Panc1 (cell line): ENCODE measurements at regions not wholly inside any gene's neighbourhood (a gene's known extent, or its start where the extent isn't known, plus 50 kb on each side); places are given as distances from the start of the nearest gene placed in this dataset.

Experiments used
- ATAC-seq: fragments of 200-7000 bp; cut with Tn5 transposase; 2 replicates; pipeline ENCODE4 v1.9.1; 2020; ENCODE audit warnings: mild to moderate bottlenecking, moderate library complexity
- BruUV-seq: library from RNA; stranded (reverse); fragments of 400-500 nt; replicated peaks from 2 replicates; lab custom pipeline; 2021; lab: Mats Ljungman, UMichigan
- CTCF ChIA-PET: fragments of 300-600 bp; sonication (Branson Sonifier 250); formaldehyde crosslinking; loops from one replicate; lab custom pipeline; 2022; ENCODE audit warnings: antibody characterized with exemption; lab: Charles Lee
- POLR2A ChIA-PET: fragments of 300-600 bp; sonication (Branson Sonifier 250); formaldehyde crosslinking; loops from one replicate; lab custom pipeline; 2022; ENCODE audit warnings: antibody characterized with exemption; lab: Charles Lee
- DNase-seq: peaks from one replicate; pipeline ENCODE4 v3.0.0-alpha.2; 2010; ENCODE audit warnings: low read depth, low spot score
- H3K27ac ChIP-seq: 2 replicates; pipeline ENCODE4 v1.5.1; 2011; ENCODE audit warnings: mild to moderate bottlenecking, low read length, inconsistent platforms
- H3K27me3 ChIP-seq: fragments of 200-500 bp; sonication (Bioruptor generic); 2 replicates; pipeline ENCODE4 v1.6.0; 2014; ENCODE audit warnings: low read length, inconsistent platforms; ENCODE audit not compliant: control insufficient read depth, insufficient read depth
- H3K36me3 ChIP-seq: fragments of 200-500 bp; sonication (Bioruptor generic); 2 replicates; pipeline ENCODE4 v1.5.1; 2014; ENCODE audit warnings: inconsistent platforms, mild to moderate bottlenecking, low read length, moderate library complexity; ENCODE audit not compliant: control insufficient read depth, insufficient read depth
- H3K4me1 ChIP-seq: 2 replicates; pipeline ENCODE4 v1.5.1; 2011; ENCODE audit warnings: inconsistent platforms, mild to moderate bottlenecking, low read length, moderate library complexity; ENCODE audit not compliant: control insufficient read depth, insufficient read depth
- H3K4me3 ChIP-seq, 2 experiments: 2 replicates each; pipeline ENCODE4 v1.5.1; 2011 to 2012; ENCODE audit warnings: low read depth in 2 of 2, low read length in 2 of 2, mild to moderate bottlenecking in 2 of 2, inconsistent platforms in 1 of 2, moderate library complexity in 1 of 2
- H3K9me3 ChIP-seq: fragments of 200-500 bp; sonication (Bioruptor generic); 2 replicates; pipeline ENCODE4 v1.5.1; 2014; ENCODE audit warnings: low read depth, mild to moderate bottlenecking, inconsistent platforms, low read length, moderate library complexity; ENCODE audit not compliant: control insufficient read depth, insufficient read depth
- POLR2AphosphoS5 ChIP-seq: IDR thresholded peaks from 2 replicates; pipeline ENCODE4 v1.6.1; 2012; ENCODE audit warnings: mild to moderate bottlenecking, low read depth, low read length, moderate library complexity
- SIN3A ChIP-seq: IDR thresholded peaks from 2 replicates; pipeline ENCODE4 v1.6.1; 2012; ENCODE audit warnings: low read depth, mild to moderate bottlenecking, low read length, moderate library complexity, borderline replicate concordance; ENCODE audit not compliant: insufficient read depth
- TCF7L2 ChIP-seq: IDR thresholded peaks from 2 replicates; pipeline ENCODE4 v1.6.1; 2011; ENCODE audit warnings: mild to moderate bottlenecking, low read depth, low read length, inconsistent platforms
- in situ Hi-C: cut with HindIII; loops from 2 replicates; pipeline ENCODE4 v1.10.0; 2016; ENCODE audit warnings: low sequenced_read_pairs, low pct_unique_long_range_greater_than_20kb
- intact Hi-C: fragments of 100-400 bp; cut with micrococcal nuclease; formaldehyde crosslinking; loops from one replicate; pipeline ENCODE4 v1.10.0; 2022; ENCODE audit not compliant: unreplicated experiment
- TF ChIP-seq, protein P1 (sequence below), 2 experiments: IDR thresholded peaks; 2 replicates each; pipeline ENCODE4 v1.6.1; 2011 to 2012; ENCODE audit warnings: low read depth in 2 of 2, control low read depth in 1 of 2, low read length in 1 of 2, mild to moderate bottlenecking in 1 of 2, moderate library complexity in 1 of 2; ENCODE audit not compliant: insufficient read depth in 1 of 2
- TF ChIP-seq, protein P2 (sequence below): fragments of 450-650 bp; IDR thresholded peaks from 2 replicates; pipeline ENCODE4 v1.5.1; 2017; ENCODE audit warnings: mild to moderate bottlenecking

DNA sequence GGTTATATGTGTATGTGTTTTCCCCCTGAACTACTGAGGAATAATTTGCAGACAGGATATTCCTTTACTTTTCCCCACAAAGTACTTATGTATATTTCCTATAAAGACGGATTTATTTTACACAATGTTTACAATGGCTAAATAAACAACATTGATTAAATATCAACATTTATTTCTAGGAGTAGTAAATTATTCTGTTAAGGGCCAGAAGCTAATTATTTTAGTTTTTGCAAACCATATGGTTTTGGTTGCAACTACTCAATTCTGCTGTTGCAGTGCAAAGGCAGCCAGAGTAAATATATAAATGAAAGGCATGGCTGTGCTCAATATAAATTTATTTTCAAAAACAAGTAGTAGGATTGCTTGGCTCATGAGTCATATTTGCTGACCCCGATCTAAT, 907.1 kb upstream of the MBL2 start:
- TF ChIP-seq, protein P1, sequence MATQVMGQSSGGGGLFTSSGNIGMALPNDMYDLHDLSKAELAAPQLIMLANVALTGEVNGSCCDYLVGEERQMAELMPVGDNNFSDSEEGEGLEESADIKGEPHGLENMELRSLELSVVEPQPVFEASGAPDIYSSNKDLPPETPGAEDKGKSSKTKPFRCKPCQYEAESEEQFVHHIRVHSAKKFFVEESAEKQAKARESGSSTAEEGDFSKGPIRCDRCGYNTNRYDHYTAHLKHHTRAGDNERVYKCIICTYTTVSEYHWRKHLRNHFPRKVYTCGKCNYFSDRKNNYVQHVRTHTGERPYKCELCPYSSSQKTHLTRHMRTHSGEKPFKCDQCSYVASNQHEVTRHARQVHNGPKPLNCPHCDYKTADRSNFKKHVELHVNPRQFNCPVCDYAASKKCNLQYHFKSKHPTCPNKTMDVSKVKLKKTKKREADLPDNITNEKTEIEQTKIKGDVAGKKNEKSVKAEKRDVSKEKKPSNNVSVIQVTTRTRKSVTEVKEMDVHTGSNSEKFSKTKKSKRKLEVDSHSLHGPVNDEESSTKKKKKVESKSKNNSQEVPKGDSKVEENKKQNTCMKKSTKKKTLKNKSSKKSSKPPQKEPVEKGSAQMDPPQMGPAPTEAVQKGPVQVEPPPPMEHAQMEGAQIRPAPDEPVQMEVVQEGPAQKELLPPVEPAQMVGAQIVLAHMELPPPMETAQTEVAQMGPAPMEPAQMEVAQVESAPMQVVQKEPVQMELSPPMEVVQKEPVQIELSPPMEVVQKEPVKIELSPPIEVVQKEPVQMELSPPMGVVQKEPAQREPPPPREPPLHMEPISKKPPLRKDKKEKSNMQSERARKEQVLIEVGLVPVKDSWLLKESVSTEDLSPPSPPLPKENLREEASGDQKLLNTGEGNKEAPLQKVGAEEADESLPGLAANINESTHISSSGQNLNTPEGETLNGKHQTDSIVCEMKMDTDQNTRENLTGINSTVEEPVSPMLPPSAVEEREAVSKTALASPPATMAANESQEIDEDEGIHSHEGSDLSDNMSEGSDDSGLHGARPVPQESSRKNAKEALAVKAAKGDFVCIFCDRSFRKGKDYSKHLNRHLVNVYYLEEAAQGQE (IDR thresholded peaks at IDR 0.05; ENCODE audit: insufficient read depth in 1 of 2, low read depth in 2 of 2, low read length in 1 of 2) = no peak
- TF ChIP-seq SIN3A (no peak), POLR2AphosphoS5 (no peak), TCF7L2 (no peak)
- TF ChIP-seq, protein P2, sequence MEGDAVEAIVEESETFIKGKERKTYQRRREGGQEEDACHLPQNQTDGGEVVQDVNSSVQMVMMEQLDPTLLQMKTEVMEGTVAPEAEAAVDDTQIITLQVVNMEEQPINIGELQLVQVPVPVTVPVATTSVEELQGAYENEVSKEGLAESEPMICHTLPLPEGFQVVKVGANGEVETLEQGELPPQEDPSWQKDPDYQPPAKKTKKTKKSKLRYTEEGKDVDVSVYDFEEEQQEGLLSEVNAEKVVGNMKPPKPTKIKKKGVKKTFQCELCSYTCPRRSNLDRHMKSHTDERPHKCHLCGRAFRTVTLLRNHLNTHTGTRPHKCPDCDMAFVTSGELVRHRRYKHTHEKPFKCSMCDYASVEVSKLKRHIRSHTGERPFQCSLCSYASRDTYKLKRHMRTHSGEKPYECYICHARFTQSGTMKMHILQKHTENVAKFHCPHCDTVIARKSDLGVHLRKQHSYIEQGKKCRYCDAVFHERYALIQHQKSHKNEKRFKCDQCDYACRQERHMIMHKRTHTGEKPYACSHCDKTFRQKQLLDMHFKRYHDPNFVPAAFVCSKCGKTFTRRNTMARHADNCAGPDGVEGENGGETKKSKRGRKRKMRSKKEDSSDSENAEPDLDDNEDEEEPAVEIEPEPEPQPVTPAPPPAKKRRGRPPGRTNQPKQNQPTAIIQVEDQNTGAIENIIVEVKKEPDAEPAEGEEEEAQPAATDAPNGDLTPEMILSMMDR = no peak
- intact Hi-C loops (no loop called here), in situ Hi-C loops (no loop called here)
- H3K4me1 ChIP-seq = no peaks in the 10 kb centered on the region
- DNase-seq = no peak
- no peaks in the 10 kb centered on the region for H3K27me3 ChIP-seq
- no peak for ATAC-seq
- BruUV-seq = no TSS peak
- no peak overlapping the region for H3K27ac ChIP-seq
- no peaks in the 10 kb centered on the region for H3K36me3 ChIP-seq
- no peak overlapping the region for H3K4me3 ChIP-seq
- CTCF ChIA-PET = no interaction called here
- H3K9me3 ChIP-seq = no peaks in the 10 kb centered on the region
- POLR2A ChIA-PET = no interaction called here

DNA sequence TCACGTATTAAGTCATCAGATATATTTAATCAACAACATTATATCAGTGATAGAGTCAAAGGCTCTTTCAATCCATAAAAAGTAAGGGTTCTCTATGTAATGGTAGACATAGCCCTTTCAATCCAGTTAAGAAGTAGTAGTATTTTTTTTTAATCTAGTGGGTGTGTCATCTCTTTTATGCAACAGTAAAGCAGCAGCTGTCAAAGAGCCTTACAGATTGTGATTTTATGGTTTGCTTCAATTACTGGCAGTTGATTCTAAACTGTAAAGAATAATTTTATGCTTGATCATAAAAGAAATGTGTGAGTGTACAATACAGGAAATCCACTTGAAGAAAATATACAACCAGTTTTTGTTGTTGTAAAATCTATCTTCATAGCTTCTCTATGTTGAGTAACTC, 902.6 kb upstream of the MBL2 start:
- no peak for TF ChIP-seq POLR2AphosphoS5
- TF ChIP-seq, protein P1 (IDR thresholded peaks at IDR 0.05; ENCODE audit: insufficient read depth in 1 of 2, low read depth in 2 of 2, low read length in 1 of 2) = no peak
- no peak for TF ChIP-seq TCF7L2
- TF ChIP-seq, protein P2 = no peak
- TF ChIP-seq SIN3A = no peak
- intact Hi-C loops (no loop called here), in situ Hi-C loops (no loop called here)
- ChIA-PET POLR2A (no interaction called here), CTCF (no interaction called here)
- ATAC-seq (no peak), DNase-seq (no peak)
- Histone ChIP-seq H3K4me1 (no peaks in the 10 kb centered on the region), H3K27me3 (no peaks in the 10 kb centered on the region), H3K27ac (no peak overlapping the region), H3K4me3 (no peak overlapping the region), H3K9me3 (no peaks in the 10 kb centered on the region), H3K36me3 (no peaks in the 10 kb centered on the region)
- no TSS peak for BruUV-seq
